ENCODE measurements at regions not wholly inside any gene's neighbourhood (a gene's known extent, or its start where the extent isn't known, plus 50 kb on each side); places are given as distances from the start of the nearest gene placed in this dataset.

DNA sequence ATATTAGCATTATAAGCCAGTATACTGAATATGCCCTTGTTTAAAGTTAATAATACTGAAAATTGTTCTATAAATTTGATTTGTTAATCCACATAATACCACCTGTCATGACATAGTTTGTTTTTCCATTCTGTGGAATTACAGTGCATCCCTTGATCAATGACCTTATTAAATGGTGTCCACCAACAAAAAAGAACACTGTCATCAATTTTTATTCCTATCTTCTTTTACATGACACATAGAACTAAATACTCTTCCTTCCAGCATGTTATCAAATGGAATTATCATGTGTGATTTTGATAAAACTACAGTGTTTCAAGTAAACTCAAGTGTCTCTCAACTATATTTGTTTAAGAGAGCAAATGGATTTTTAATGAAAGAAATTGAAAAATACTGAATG, 221.8 kb upstream of the MBL2 start:
- TF ChIP-seq, protein P1, sequence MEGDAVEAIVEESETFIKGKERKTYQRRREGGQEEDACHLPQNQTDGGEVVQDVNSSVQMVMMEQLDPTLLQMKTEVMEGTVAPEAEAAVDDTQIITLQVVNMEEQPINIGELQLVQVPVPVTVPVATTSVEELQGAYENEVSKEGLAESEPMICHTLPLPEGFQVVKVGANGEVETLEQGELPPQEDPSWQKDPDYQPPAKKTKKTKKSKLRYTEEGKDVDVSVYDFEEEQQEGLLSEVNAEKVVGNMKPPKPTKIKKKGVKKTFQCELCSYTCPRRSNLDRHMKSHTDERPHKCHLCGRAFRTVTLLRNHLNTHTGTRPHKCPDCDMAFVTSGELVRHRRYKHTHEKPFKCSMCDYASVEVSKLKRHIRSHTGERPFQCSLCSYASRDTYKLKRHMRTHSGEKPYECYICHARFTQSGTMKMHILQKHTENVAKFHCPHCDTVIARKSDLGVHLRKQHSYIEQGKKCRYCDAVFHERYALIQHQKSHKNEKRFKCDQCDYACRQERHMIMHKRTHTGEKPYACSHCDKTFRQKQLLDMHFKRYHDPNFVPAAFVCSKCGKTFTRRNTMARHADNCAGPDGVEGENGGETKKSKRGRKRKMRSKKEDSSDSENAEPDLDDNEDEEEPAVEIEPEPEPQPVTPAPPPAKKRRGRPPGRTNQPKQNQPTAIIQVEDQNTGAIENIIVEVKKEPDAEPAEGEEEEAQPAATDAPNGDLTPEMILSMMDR (IDR thresholded peaks at IDR 0.05), result no peak
- intact Hi-C loops (cut with DNase I, micrococcal nuclease), result no loop called here
- no peak overlapping the region for H3K4me3 ChIP-seq
- no peaks in the 10 kb centered on the region for H3K9me3 ChIP-seq
- no peaks in the 10 kb centered on the region for H3K4me1 ChIP-seq (ENCODE audit: low read depth)
- no peak for DNase-seq
- no peak for ATAC-seq
- H3K36me3 ChIP-seq (ENCODE audit: low read depth), result no peaks in the 10 kb centered on the region

GRCh38 chr10:52993109-52993508, 220.5 kb upstream of the MBL2 start:
- no peak for ATAC-seq
- no peaks in the 10 kb centered on the region for H3K36me3 ChIP-seq (ENCODE audit: low read depth)
- no peak overlapping the region for H3K4me3 ChIP-seq
- H3K4me1 ChIP-seq (ENCODE audit: low read depth), result no peaks in the 10 kb centered on the region
- intact Hi-C loops (cut with DNase I, micrococcal nuclease), result no loop called here
- TF ChIP-seq, protein P1 (IDR thresholded peaks at IDR 0.05), result no peak
- H3K9me3 ChIP-seq, result no peaks in the 10 kb centered on the region
- no peak for DNase-seq

DNA sequence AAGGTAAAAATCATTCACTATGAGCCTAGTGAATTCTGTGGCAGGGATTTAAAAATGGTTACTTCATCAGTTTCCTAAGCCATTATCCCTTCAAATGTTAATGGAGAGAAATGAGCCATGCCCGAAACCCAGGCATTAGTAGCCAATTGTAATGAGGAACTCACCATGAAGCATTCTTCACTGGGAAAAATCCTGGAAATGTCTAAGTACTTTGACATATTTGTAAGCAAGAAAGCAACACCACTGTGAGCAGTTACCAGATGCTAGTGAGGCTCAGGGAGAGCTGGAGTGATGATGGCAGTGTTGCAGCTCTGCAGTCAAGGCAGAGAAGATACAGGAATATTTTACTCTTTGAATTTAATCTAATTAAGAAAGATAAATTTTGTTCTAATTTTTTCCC, 220.0 kb upstream of the MBL2 start:
- H3K36me3 ChIP-seq (ENCODE audit: low read depth), result no peaks in the 10 kb centered on the region
- H3K4me3 ChIP-seq, result no peak overlapping the region
- H3K9me3 ChIP-seq, result no peaks in the 10 kb centered on the region
- TF ChIP-seq, protein P1 (IDR thresholded peaks at IDR 0.05), result no peak
- no peak for ATAC-seq
- no peaks in the 10 kb centered on the region for H3K4me1 ChIP-seq (ENCODE audit: low read depth)
- no peak for DNase-seq
- intact Hi-C loops (cut with DNase I, micrococcal nuclease), result no loop called here

- no peak overlapping the region for H3K4me3 ChIP-seq
- H3K9me3 ChIP-seq, result no peaks in the 10 kb centered on the region
- H3K4me1 ChIP-seq (ENCODE audit: low read depth), result no peaks in the 10 kb centered on the region
- no peak for DNase-seq
- intact Hi-C loops (cut with DNase I, micrococcal nuclease), result no loop called here
- TF ChIP-seq, protein P1 (IDR thresholded peaks at IDR 0.05), result no peak
- no peaks in the 10 kb centered on the region for H3K36me3 ChIP-seq (ENCODE audit: low read depth)
- ATAC-seq, result no peak
These were observed 216.3 kb upstream of the MBL2 start for GRCh38 chr10:52988923-52989322.

- Histone ChIP-seq H3K36me3 (ENCODE audit: low read depth) (no peaks in the 10 kb centered on the region), H3K4me1 (ENCODE audit: low read depth) (no peaks in the 10 kb centered on the region), H3K4me3 (no peak overlapping the region), H3K9me3 (no peaks in the 10 kb centered on the region)
- intact Hi-C loops (cut with DNase I, micrococcal nuclease), result no loop called here
- no peak for DNase-seq
- TF ChIP-seq, protein P1 (IDR thresholded peaks at IDR 0.05), result no peak
- ATAC-seq, result peak; percentile 69
These were observed 213.5 kb upstream of the MBL2 start for GRCh38 chr10:52986125-52986524.

DNA sequence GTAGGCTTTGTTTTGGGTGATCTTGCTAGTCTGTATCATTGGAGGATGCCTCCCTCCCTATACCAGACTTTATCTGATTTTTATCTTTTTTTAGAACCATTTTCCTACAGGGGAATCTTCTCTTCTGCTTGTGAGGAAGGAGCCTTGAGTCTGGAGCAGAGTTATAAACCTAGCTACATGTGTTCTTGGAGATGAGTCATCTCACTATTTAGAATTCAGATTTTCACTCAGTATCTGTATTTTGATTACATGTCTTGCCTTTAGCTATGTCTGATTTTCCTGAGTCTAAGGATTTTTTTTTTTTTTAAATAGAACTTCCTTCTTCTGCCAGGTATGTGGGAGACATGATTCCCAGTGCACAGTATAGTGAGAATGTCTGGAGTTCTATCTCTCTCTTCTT, 211.6 kb upstream of the MBL2 start:
- TF ChIP-seq, protein P1 (IDR thresholded peaks at IDR 0.05), result no peak
- no peaks in the 10 kb centered on the region for H3K4me1 ChIP-seq (ENCODE audit: low read depth)
- H3K4me3 ChIP-seq, result no peak overlapping the region
- H3K36me3 ChIP-seq (ENCODE audit: low read depth), result no peaks in the 10 kb centered on the region
- ATAC-seq (no peak), DNase-seq (no peak)
- H3K9me3 ChIP-seq, result no peaks in the 10 kb centered on the region
- intact Hi-C loops (cut with DNase I, micrococcal nuclease), result no loop called here

Data from mucosa of descending colon (tissue), 3 donors.